CD14-positive monocyte (primary cell): ENCODE measurements at regions not wholly inside any gene's neighbourhood (a gene's known extent, or its start where the extent isn't known, plus 50 kb on each side); places are given as distances from the start of the nearest gene placed in this dataset.

ENCODE experiments used
- DNase-seq, 3 donors: peaks; one replicate each; pipeline ENCODE4 v3.0.0-alpha.2; 2011 to 2022
- H2AFZ ChIP-seq: 2 replicates; pipeline ENCODE4 v1.6.0; 2012; ENCODE audit warnings: mild to moderate bottlenecking, low read depth, low read length, inconsistent platforms; ENCODE audit not compliant: insufficient read depth, poor library complexity, severe bottlenecking
- H3K27ac ChIP-seq, 2 donors: 1 replicate in 1 of 2; 2 replicates in 1 of 2; pipeline ENCODE4 v1.5.1; 2012 to 2013; ENCODE audit warnings: low read length in 2 of 2, control low read depth in 1 of 2, inconsistent platforms in 1 of 2, low read depth in 1 of 2, mild to moderate bottlenecking in 1 of 2
- H3K27me3 ChIP-seq, 2 donors: one replicate each; pipeline versions ENCODE4 v1.6.0 to v1.6.1; 2011 to 2013; ENCODE audit warnings: low read length in 2 of 2; ENCODE audit not compliant: control insufficient read depth in 2 of 2, insufficient read depth in 2 of 2
- H3K36me3 ChIP-seq, 2 donors: replicated peaks in 1 of 2; 1 replicate in 1 of 2; 2 replicates in 1 of 2; pipeline versions ENCODE4 v1.5.1 to v1.6.1; 2012 to 2013; ENCODE audit warnings: low read length in 2 of 2, control low read depth in 1 of 2, inconsistent platforms in 1 of 2, mild to moderate bottlenecking in 1 of 2; ENCODE audit not compliant: insufficient read depth in 2 of 2, control insufficient read depth in 1 of 2
- H3K4me1 ChIP-seq, 2 donors: 1 replicate in 1 of 2; 2 replicates in 1 of 2; pipeline versions ENCODE4 v1.5.1 to v1.6.1; 2012 to 2013; ENCODE audit warnings: low read length in 2 of 2, control low read depth in 1 of 2, inconsistent platforms in 1 of 2, mild to moderate bottlenecking in 1 of 2, moderate library complexity in 1 of 2; ENCODE audit not compliant: insufficient read depth in 2 of 2, control insufficient read depth in 1 of 2
- H3K4me2 ChIP-seq: replicated peaks from 2 replicates; pipeline ENCODE3; 2012; ENCODE audit warnings: low read length, moderate library complexity, mild to moderate bottlenecking; ENCODE audit not compliant: poor library complexity, severe bottlenecking; ENCODE audit errors: extremely low read depth
- H3K4me3 ChIP-seq, 3 experiments: fragments of 200-600 bp in 1 of 3; sonication (generic) in 1 of 3; replicated peaks in 1 of 3; 1 replicate in 2 of 3; 2 replicates in 1 of 3; pipeline ENCODE4 v1.5.1; 2011 to 2013; ENCODE audit warnings: low read length in 3 of 3, mild to moderate bottlenecking in 3 of 3, control low read depth in 2 of 3, low read depth in 2 of 3, inconsistent platforms in 1 of 3, moderate library complexity in 1 of 3
- H3K79me2 ChIP-seq: 2 replicates; pipeline ENCODE4 v1.6.0; 2012; ENCODE audit warnings: mild to moderate bottlenecking, control low read depth, inconsistent platforms, low read length, moderate library complexity; ENCODE audit not compliant: insufficient read depth
- H3K9ac ChIP-seq: 2 replicates; pipeline ENCODE4 v1.6.0; 2017; ENCODE audit warnings: low read length, mild to moderate bottlenecking; ENCODE audit not compliant: insufficient read depth, poor library complexity, severe bottlenecking
- H3K9me3 ChIP-seq, 2 donors: replicated peaks in 1 of 2; 1 replicate in 1 of 2; 2 replicates in 1 of 2; pipeline versions ENCODE4 v1.5.1 to v1.6.1; 2012 to 2013; ENCODE audit warnings: low read length in 2 of 2, control low read depth in 1 of 2; ENCODE audit not compliant: control insufficient read depth in 1 of 2, insufficient read depth in 1 of 2
- H4K20me1 ChIP-seq: 2 replicates; pipeline ENCODE4 v1.6.0; 2012; ENCODE audit warnings: mild to moderate bottlenecking, low read length, control low read depth, moderate library complexity; ENCODE audit not compliant: insufficient read depth
- H3K27ac Mint-ChIP-seq, 7 donors: one replicate each; pipeline ENCODE4 v1.8.0; 2020; ENCODE audit warnings: mild to moderate bottlenecking in 7 of 7, mixed read lengths in 7 of 7, moderate library complexity in 6 of 7, inconsistent platforms in 2 of 7
- H3K27me3 Mint-ChIP-seq, 3 donors: one replicate each; pipeline ENCODE4 v1.8.0; 2021 to 2022; ENCODE audit warnings: low read depth in 3 of 3, mild to moderate bottlenecking in 3 of 3, mixed read lengths in 3 of 3, moderate library complexity in 3 of 3, inconsistent platforms in 1 of 3
- H3K36me3 Mint-ChIP-seq, 2 donors: one replicate each; pipeline ENCODE4 v1.8.0; 2020; ENCODE audit warnings: mixed read lengths in 2 of 2, inconsistent platforms in 1 of 2, mild to moderate bottlenecking in 1 of 2
- H3K4me1 Mint-ChIP-seq: one replicate; pipeline ENCODE4 v1.8.0; 2020; ENCODE audit warnings: mild to moderate bottlenecking, mixed read lengths
- H3K4me3 Mint-ChIP-seq, 2 donors: one replicate each; pipeline ENCODE4 v1.8.0; 2020; ENCODE audit warnings: mild to moderate bottlenecking in 2 of 2, mixed read lengths in 2 of 2, moderate library complexity in 1 of 2
- H3K9me3 Mint-ChIP-seq, 7 donors: one replicate each; pipeline ENCODE4 v1.8.0; 2020 to 2022; ENCODE audit warnings: mixed read lengths in 7 of 7, mild to moderate bottlenecking in 6 of 7, moderate library complexity in 6 of 7, inconsistent platforms in 2 of 7
- CTCF ChIP-seq: fragments of 200-600 bp; IDR thresholded peaks from one replicate; pipeline ENCODE4 v1.8.0; 2022; ENCODE audit warnings: antibody characterized with exemption, mild to moderate bottlenecking
- WGBS: methylation state at CpG from one replicate; pipeline ENCODE4 v1.1.5; 2013; ENCODE audit warnings: missing lambda C conversion rate; ENCODE audit not compliant: insufficient coverage; 5-methylcytosine and 5-hydroxymethylcytosine counted together
- intact Hi-C, 2 donors: fragments of 100-400 bp; cut with micrococcal nuclease; formaldehyde crosslinking; loops; one replicate each; pipeline versions ENCODE4 v1.15.0 to v1.15.1; 2023

GRCh38 chr6:93586306-93586705 lies 166.9 kb upstream of the EPHA7 start:
- H2AFZ ChIP-seq = no peak overlapping the region
- no CpG with 5 or more reads among the region's 1 CpG for whole genome bisulfite sequencing
- no peaks in the 10 kb centered on the region for H3K36me3 Mint-ChIP-seq
- no peaks in the 10 kb centered on the region for H3K27me3 ChIP-seq
- no peak overlapping the region for H3K4me2 ChIP-seq
- no peak overlapping the region for H3K4me3 Mint-ChIP-seq
- H3K27ac Mint-ChIP-seq = no peak overlapping the region
- no peaks in the 10 kb centered on the region for H3K79me2 ChIP-seq
- no peak for TF ChIP-seq CTCF
- no peaks in the 10 kb centered on the region for H3K4me1 Mint-ChIP-seq
- no peak overlapping the region for H3K27ac ChIP-seq
- H3K4me1 ChIP-seq = no peaks in the 10 kb centered on the region
- no peaks in the 10 kb centered on the region for H3K36me3 ChIP-seq
- peaks cover 0 to 4% (median 0%) of the 10 kb centered on the region in 7 donors for H3K9me3 Mint-ChIP-seq
- no peaks in the 10 kb centered on the region for H4K20me1 ChIP-seq
- intact Hi-C loops = no loop called here
- H3K4me3 ChIP-seq = no peak overlapping the region
- no peaks in the 10 kb centered on the region for H3K9me3 ChIP-seq
- H3K27me3 Mint-ChIP-seq = no peaks in the 10 kb centered on the region
- no peak overlapping the region for H3K9ac ChIP-seq
- DNase-seq = no peak

GRCh38 chr6:93584300-93584699 lies 164.9 kb upstream of the EPHA7 start:
- no peak overlapping the region for H3K4me3 Mint-ChIP-seq
- Histone ChIP-seq H3K4me1 (no peaks in the 10 kb centered on the region), H3K4me2 (no peak overlapping the region), H3K9ac (no peak overlapping the region), H4K20me1 (no peaks in the 10 kb centered on the region), H3K4me3 (no peak overlapping the region), H3K36me3 (no peaks in the 10 kb centered on the region), H3K9me3 (no peaks in the 10 kb centered on the region), H3K79me2 (no peaks in the 10 kb centered on the region), H3K27ac (no peak overlapping the region), H3K27me3 (no peaks in the 10 kb centered on the region), H2AFZ (no peak overlapping the region)
- H3K36me3 Mint-ChIP-seq = no peaks in the 10 kb centered on the region
- intact Hi-C loops = no loop called here
- no peak overlapping the region for H3K27ac Mint-ChIP-seq
- H3K9me3 Mint-ChIP-seq = no peaks in the 10 kb centered on the region
- no peak for TF ChIP-seq CTCF
- H3K4me1 Mint-ChIP-seq = no peaks in the 10 kb centered on the region
- no peak for DNase-seq
- no peaks in the 10 kb centered on the region for H3K27me3 Mint-ChIP-seq
